Astrocyte of the cerebellum (primary cell): ENCODE measurements at regions not wholly inside any gene's neighbourhood (a gene's known extent, or its start where the extent isn't known, plus 50 kb on each side); places are given as distances from the start of the nearest gene placed in this dataset.

ENCODE experiments used
- DNase-seq: peaks from one replicate; pipeline ENCODE4 v3.0.0-alpha.2; 2011; ENCODE audit warnings: low read depth
- H3K4me3 ChIP-seq: 2 replicates; pipeline ENCODE4 v1.5.1; 2011; ENCODE audit warnings: mild to moderate bottlenecking, low read depth, low read length, moderate library complexity
- CTCF ChIP-seq: IDR thresholded peaks from 2 replicates; pipeline ENCODE4 v1.5.1; 2012; ENCODE audit warnings: low read length, low read depth, moderate library complexity, mild to moderate bottlenecking; ENCODE audit errors: missing control alignments
- in situ Hi-C: cut with HindIII; loops from 2 replicates; pipeline ENCODE4 v1.10.0; 2017; ENCODE audit warnings: low sequenced_read_pairs

- DNase-seq: no peak
- no peak for TF ChIP-seq CTCF
- H3K4me3 ChIP-seq: no peak overlapping the region
- in situ Hi-C loops: no loop called here
Measured at GRCh38 chr12:33587784-33588712, 148.4 kb upstream of the SYT10 start.

DNA sequence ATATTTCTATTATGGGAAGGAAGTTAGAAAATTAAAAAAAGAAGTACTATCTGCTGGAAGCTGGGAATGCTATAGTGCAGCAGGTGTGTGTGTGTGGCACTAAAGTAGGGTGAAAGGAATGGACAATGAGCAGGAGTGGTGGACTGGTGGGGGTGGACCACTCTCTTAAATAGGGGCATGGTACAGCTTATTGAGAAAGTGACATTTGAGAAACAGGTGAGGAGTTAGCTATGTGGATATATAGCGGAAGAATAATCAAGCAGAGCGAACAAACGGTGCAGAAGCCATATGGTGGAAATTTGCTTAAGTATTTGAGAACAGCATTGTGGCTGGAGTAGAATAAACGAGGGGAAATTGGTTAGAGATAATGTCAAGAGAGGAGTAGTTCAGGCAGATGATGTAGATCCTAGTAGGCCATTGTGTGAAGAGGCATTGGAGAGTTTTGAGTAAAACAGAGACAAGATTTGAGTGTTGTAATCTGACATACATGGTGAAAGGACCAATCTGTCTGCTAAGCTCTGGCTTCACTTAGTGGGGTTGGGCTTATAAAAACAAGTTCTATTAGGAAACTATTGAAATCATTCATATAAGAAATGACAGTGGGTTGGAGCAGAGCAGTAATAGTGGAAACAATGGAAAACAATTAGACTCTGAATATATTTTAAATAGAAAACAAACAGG, 149.2 kb upstream of the SYT10 start:
- H3K4me3 ChIP-seq: no peak overlapping the region
- in situ Hi-C loops: no loop called here
- no peak for TF ChIP-seq CTCF
- no peak for DNase-seq

- H3K4me3 ChIP-seq: no peak overlapping the region
- in situ Hi-C loops: no loop called here
- DNase-seq: no peak
- no peak for TF ChIP-seq CTCF
Measured at GRCh38 chr12:33589576-33590114, 150.0 kb upstream of the SYT10 start.

DNA sequence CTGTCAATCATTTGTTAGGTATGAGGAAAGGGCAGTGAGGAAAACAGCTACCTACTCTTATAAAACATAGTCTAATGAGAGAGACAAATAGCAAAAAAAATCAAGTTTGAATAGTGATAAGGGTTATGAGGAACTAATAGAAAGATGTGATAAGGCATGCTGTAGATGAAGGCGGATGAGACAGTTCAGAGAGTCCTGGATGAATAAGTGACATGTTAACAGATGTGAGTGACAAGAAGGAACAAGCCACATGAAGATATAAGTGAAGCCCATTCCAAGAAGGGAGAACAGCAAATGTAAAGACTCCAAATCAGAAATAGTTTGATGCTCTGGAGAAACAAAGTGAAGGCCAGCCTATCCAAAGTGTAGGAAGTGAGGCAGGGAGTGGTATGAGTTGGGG, 154.1 kb upstream of the SYT10 start:
- DNase-seq: no peak
- in situ Hi-C loops: no loop called here
- TF ChIP-seq CTCF: no peak
- no peak overlapping the region for H3K4me3 ChIP-seq

DNA sequence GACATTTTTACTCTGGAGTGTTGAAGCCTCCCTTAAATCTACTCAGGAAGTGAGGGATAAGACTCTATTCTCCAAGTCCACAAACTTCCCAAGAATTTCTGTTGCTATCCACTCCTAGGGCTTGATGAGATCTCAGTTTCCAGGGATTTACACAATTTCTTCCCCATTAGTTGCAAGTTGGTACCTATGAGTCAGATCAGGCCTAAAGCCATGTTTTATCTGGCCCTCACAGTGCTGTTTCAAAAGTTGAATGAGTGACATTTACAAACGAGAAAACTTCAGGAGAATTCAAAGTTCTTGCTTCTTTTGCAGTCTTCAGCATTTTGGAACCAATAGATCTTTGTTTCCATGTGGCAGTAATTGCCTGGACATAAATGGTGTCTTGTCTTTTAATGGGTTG, 156.4 kb upstream of the SYT10 start:
- in situ Hi-C loops: no loop called here
- no peak for TF ChIP-seq CTCF

GRCh38 chr12:33596814-33597213, 157.2 kb upstream of the SYT10 start:
- no peak for TF ChIP-seq CTCF
- H3K4me3 ChIP-seq: no peak overlapping the region
- in situ Hi-C loops: no loop called here
- DNase-seq: no peak

More for the DNA sequence above, 156.4 kb upstream of the SYT10 start:
- no peak for DNase-seq
- no peak overlapping the region for H3K4me3 ChIP-seq
